Right lobe of liver (tissue), 4 donors: ENCODE measurements at regions not wholly inside any gene's neighbourhood (a gene's known extent, or its start where the extent isn't known, plus 50 kb on each side); places are given as distances from the start of the nearest gene placed in this dataset.

Source experiments
- POLR2A ChIP-seq: fragments of 450-650 bp; IDR thresholded peaks from one replicate; pipeline ENCODE4 v1.6.1; 2017; ENCODE audit warnings: antibody characterized with exemption, mild to moderate bottlenecking
- TF ChIP-seq, protein P1 (sequence below), 4 donors: fragments of 200-600 bp in 3 of 4; fragments of 450-650 bp in 1 of 4; IDR thresholded peaks; one replicate each; pipeline versions ENCODE4 v1.5.1 to v1.8.0; 2016 to 2022; ENCODE audit warnings: antibody characterized with exemption in 4 of 4, mild to moderate bottlenecking in 2 of 4
- donor health status: DM: no; HTN: no; CAD: no.
- donor health status: DM: no; HTN: no; CAD: no.
- donor health status: DM: no; HTN: yes; CAD: no.

DNA sequence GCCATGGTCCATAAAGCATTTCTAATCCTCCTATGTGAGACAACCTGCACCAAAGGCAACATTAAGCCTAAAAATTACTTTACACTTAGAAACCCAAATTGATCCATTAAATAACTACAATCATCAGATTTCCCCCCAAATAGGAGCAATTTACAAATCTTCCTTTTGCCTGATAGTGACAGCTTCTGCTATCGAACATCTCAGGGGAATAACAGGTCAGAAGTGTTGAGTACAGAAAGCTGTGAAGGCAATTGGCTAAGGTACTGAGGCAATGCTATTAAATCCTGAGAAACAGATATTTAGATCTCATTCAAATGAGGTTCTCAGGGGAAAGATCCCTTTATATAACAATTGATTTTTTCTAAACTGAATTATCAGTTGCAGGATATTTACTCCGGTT lies 141.1 kb downstream of the PIK3R1 start:
- TF ChIP-seq, protein P1, sequence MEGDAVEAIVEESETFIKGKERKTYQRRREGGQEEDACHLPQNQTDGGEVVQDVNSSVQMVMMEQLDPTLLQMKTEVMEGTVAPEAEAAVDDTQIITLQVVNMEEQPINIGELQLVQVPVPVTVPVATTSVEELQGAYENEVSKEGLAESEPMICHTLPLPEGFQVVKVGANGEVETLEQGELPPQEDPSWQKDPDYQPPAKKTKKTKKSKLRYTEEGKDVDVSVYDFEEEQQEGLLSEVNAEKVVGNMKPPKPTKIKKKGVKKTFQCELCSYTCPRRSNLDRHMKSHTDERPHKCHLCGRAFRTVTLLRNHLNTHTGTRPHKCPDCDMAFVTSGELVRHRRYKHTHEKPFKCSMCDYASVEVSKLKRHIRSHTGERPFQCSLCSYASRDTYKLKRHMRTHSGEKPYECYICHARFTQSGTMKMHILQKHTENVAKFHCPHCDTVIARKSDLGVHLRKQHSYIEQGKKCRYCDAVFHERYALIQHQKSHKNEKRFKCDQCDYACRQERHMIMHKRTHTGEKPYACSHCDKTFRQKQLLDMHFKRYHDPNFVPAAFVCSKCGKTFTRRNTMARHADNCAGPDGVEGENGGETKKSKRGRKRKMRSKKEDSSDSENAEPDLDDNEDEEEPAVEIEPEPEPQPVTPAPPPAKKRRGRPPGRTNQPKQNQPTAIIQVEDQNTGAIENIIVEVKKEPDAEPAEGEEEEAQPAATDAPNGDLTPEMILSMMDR (IDR thresholded peaks at IDR 0.05) = no peak
- no peak for TF ChIP-seq POLR2A
